Keratinocyte (primary cell): ENCODE measurements at regions not wholly inside any gene's neighbourhood (a gene's known extent, or its start where the extent isn't known, plus 50 kb on each side); places are given as distances from the start of the nearest gene placed in this dataset.

Experiments
- CTCF ChIP-seq, 3 experiments: IDR thresholded peaks in 1 of 3; conservative IDR thresholded peaks in 1 of 3; optimal IDR thresholded peaks in 1 of 3; 2 replicates in 2 of 3; 3 replicates in 1 of 3; pipeline versions ENCODE3 to v1.5.1; 2011; ENCODE audit warnings: low read length in 3 of 3, mild to moderate bottlenecking in 3 of 3, moderate library complexity in 2 of 3, control low read depth in 1 of 3, inconsistent platforms in 1 of 3; ENCODE audit not compliant: insufficient read depth in 2 of 3; ENCODE audit errors: extremely low read depth in 1 of 3
- EZH2 ChIP-seq: IDR thresholded peaks from one replicate; pipeline ENCODE4 v1.6.1; 2012; ENCODE audit warnings: inconsistent platforms, mild to moderate bottlenecking, low read length, moderate library complexity

- no peak for TF ChIP-seq CTCF (optimal IDR thresholded peaks at IDR 0.05 in 1 of 3, IDR thresholded peaks at IDR 0.05 in 1 of 3, conservative IDR thresholded peaks at IDR 0.05 in 1 of 3; ENCODE audit: extremely low read depth in 1 of 3, insufficient read depth in 2 of 3, low read length in 3 of 3)
- TF ChIP-seq EZH2: no peak
Measured at GRCh38 chr1:163844459-163844858, 522.7 kb downstream of the NUF2 start.
